Fibroblast of skin of abdomen (primary cell): ENCODE measurements at regions not wholly inside any gene's neighbourhood (a gene's known extent, or its start where the extent isn't known, plus 50 kb on each side); places are given as distances from the start of the nearest gene placed in this dataset.

Source experiments
- DNase-seq: peaks from one replicate; pipeline ENCODE4 v3.0.0-alpha.2; 2013

GRCh38 chr1:172809750-172810149 is 150.8 kb downstream of the FASLG start:
- DNase-seq: no peak

GRCh38 chr1:172810480-172811175 is 151.7 kb downstream of the FASLG start:
- no peak for DNase-seq

- no peak for DNase-seq
These were observed 152.8 kb downstream of the FASLG start for GRCh38 chr1:172811694-172812093.

DNA sequence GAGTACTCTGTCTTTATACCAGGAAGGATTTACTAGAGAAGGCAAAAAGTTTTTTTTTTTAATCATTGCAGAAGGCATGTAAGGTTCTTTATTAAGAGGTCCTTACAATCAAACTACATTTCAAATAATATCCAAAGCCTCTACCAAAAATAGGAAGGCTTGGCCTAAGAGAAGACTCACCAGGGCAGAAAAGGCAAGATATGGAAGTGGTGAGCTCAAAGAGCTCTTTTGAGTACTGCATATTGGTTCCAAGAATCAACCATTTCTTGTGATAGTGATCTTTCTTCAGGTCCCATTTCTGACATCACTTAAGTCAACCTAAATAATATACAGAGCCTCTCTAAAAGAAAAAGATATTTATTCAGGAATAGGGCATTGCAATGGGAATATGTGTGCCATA is 153.2 kb downstream of the FASLG start:
- no peak for DNase-seq

DNA sequence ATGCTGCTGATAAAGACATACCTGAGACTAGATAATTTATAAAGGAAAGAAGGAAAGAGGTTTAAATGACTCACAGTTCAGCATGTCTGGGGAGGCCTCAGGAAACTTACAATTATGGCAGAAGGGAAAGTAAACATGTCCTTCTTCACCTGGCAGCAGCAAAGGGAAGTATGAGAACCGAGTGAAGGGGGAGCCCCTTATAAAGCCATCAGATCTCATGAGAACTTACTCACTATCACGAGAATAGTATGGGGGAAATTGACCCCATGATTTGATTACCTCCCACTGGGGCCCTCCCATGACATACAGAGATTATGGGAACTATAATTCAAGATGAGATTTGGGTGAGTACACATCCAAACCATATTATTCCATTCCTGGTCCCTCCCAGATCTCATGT is 154.4 kb downstream of the FASLG start:
- no peak for DNase-seq

- DNase-seq: no peak
These were observed 155.5 kb downstream of the FASLG start for GRCh38 chr1:172814428-172814827.

- DNase-seq: no peak
These were observed 156.8 kb downstream of the FASLG start for GRCh38 chr1:172815740-172816139.

- DNase-seq: no peak
These were observed 160.1 kb downstream of the FASLG start for GRCh38 chr1:172818841-172819527.

DNA sequence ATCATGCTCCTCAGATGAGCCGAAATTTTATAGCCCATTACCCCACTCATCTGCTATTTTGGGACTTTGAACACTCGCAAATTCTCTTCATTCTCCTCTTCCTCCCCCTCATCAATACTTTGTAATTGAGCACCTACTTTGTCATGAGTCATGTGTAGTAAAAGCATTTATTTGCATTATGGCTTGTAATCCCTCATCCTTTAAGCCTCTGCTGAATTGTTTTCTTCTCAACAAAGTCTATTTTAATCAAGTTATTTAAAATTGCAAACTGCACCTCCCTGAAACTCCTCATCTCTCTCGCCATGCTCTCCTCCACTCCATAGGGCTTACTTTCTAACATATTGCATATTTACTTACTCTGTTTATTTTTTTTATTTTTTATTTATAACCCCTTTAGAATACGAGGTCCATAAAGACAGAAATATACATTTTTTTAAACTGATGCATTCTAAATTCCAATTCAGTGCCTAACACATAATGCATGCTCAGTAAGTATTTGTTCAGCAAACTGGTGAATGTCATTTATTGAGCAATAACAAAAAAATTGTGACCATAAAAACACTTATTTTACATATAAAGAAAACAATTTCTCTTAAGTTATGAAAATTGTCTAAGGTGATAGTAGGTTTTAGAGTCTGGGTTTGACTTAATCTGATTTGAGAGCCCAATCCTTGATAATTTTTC is 161.7 kb downstream of the FASLG start:
- peak; percentile 31 for DNase-seq

GRCh38 chr1:172821609-172822274 is 162.8 kb downstream of the FASLG start:
- peak; percentile 70 for DNase-seq

DNA sequence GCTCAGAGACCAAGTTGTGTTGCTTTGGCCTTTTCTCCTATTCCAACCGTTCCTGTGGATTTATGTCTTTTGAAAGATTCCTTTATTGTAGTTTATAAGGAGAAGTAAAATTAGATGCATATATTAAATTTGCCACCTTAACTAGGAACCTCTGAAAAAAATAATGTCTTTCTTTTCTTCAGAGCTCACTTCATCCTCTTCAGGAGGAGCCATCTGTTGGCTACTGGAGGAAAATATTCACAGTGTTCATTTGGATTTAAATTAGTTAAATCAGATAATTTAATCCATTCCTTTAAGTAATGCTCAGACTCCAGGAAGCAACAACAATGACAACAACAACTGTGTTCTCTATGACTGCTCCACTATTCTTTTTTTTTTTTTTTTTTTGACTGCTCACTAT is 164.0 kb downstream of the FASLG start:
- no peak for DNase-seq

DNA sequence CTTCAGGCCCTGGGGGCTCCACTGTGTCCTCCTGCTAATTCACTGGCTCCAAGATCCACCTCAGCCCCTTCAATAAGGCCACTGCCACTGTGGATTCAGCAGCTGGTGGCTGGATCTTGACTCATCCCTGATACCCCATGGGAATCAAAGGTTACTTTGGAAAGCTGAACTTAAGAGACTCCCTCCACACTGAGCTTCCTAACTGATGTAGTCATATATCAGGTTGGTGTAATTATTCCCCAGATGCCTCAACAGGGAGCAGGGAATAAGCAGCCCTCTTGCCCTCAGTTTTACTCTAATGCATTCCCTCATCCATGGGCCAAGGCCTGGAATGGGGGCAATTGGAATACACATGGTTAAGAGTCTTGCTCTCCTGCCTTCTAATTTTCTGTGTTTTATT is 164.6 kb downstream of the FASLG start:
- DNase-seq: peak; percentile 68

DNA sequence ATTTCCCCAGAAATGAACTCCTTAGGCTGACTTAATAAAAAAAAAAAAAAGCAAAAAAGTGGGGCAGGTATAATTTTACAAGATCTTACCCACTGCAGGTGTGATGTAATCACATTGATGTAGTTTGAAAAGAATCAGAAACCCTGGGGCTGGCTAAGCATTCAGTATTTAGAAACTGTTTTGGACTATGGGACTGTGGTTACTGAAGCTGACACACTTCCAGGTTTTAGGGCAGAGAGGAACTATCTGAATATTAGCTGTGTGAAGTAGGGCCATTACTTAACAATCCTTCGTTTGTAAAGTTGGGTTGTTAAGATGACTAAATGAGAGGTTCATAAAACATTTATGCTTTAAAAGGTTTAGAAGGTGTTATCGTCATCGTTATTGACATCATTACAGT is 165.3 kb downstream of the FASLG start:
- DNase-seq: no peak

DNA sequence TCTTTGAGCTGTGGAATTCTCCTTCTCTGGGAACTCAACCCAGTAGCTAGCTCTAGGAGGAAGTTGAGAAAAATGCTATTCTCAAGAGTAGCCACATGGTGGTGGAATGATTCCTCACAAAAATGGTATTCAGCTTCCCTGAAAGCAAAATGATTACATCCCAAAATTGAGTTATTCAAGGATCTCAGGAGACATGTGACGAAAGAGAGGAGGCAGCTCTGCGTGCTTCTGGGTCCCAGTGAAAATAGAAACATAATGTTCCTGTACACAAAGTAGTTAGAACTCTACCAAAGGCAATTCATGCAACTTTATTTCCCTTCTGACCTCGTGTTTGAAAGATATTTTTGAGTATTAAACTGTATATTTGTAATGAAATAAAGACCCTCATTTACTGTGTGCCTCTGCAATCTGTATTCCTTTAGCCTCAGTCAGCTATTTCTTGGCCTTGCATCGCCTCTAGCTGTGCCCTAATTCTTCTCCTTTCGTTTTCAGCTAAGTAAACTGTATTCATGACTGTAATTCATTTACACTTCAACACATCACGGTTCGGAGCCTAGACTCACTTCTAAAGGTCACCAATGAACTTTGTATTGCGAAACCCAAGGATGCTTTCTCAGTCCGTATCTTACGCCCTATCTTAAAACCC is 167.3 kb downstream of the FASLG start:
- peak; percentile 91 for DNase-seq

GRCh38 chr1:172827301-172827700 is 168.4 kb downstream of the FASLG start:
- no peak for DNase-seq

- DNase-seq: no peak
These were observed 168.9 kb downstream of the FASLG start for GRCh38 chr1:172827841-172828240.

- no peak for DNase-seq
These were observed 173.3 kb downstream of the FASLG start for GRCh38 chr1:172832006-172832725.

DNA sequence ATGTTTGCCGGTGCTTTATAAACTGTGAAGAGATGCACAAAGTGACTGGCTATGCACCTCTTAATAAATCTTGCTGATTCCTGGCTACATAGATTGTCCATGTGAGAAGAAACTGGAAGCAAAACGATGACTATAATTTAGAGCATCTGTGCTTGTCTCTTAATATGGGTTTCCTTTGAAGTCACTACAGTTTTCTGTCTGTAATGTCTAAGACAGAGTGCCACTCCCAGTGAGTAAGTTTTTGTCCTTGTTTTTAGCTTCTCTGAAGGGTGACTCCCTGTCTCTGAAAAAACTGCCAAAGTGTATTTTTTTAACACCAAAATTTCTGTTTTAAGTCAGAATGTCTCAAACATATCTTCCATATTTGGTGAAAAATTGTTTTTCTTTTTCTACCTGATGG is 175.1 kb downstream of the FASLG start:
- DNase-seq: no peak

- no peak for DNase-seq
These were observed 175.7 kb downstream of the FASLG start for GRCh38 chr1:172834609-172835008.

DNA sequence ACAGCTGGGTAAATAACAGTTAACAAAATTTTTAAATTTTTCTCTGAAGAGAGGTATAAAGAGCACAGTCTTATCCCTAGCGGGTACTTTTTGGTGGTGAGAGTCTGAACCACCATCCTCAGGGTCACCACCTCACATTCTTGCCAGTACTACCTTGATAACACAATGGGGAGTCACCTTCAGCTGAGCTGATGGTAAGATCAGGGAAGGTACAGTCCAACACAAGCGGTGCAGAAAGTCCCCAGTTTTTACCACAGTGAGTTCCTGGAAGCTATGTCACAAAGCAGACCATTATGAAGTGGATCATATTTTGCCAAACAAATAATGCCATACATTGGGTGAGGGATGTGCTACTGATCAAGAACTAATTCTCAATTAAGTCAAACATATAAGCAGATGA is 176.9 kb downstream of the FASLG start:
- no peak for DNase-seq

- no peak for DNase-seq
These were observed 179.1 kb downstream of the FASLG start for GRCh38 chr1:172837816-172838679.
